Inferior parietal cortex (tissue), 1 donor: ENCODE measurements at regions not wholly inside any gene's neighbourhood (a gene's known extent, or its start where the extent isn't known, plus 50 kb on each side); places are given as distances from the start of the nearest gene placed in this dataset.
"Not testable (repeated sequence)": the region's sequence is repeated elsewhere in the genome, so short reads cannot be mapped to it uniquely, and the experiment has no call there.

Experiments
- DNase-seq: peaks from one replicate; pipeline ENCODE4 v3.0.0-alpha.2; 2016; ENCODE audit errors: extremely low spot score

DNA sequence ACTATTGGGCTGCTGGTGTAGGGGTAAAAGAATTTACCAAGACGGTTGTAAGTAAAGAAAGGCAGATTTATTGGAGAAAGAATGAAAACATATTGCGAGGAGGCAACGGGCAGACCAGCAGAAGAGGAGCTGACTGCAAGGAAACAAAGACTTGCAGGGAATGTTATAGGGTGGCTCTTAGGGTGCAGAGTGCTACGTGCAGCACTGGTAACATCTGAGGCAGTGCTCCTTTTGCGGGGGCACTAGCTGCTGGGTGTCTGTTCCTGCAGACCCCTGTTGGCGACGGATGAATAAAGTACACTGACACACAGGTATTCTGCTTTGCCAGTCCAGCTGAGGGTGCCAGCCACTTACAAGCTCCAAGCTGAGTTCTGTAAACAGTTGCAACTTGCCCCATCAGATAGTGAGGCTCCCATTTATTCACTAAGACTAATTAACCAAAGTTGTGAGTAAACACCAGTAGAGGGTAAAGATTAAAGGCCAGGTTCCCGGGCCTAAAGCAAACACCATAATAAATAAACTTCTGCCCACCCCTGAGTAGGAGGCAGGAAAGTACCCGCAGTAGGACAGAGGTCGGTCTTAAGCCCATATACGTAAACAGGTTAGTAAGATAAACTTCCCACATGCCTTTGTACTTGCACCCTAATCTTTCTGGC, 140.2 kb upstream of the KCNK1 start:
- no peak for DNase-seq

- DNase-seq, result no peak
Observed at GRCh38 chr1:233477359-233477758, 136.5 kb upstream of the KCNK1 start.

DNA sequence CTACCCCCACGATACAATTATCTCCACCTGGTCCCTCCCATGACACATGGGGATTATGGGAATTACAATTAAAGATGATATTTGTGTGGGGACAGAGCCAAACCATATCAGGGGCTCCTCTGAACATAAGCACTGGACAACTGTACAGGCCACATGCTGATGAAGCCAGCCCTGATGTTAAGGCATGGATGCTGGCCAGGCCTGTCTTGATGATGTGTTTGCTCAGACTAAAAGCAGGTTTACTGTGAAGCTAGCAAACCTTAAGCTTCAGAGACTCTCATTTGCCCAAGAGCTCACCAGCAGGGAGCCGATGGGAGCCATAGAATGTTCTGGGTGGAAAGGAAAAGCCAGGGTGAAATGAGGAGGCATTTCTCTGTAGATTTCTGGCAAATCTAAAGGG, 135.3 kb upstream of the KCNK1 start:
- DNase-seq, result no peak

DNA sequence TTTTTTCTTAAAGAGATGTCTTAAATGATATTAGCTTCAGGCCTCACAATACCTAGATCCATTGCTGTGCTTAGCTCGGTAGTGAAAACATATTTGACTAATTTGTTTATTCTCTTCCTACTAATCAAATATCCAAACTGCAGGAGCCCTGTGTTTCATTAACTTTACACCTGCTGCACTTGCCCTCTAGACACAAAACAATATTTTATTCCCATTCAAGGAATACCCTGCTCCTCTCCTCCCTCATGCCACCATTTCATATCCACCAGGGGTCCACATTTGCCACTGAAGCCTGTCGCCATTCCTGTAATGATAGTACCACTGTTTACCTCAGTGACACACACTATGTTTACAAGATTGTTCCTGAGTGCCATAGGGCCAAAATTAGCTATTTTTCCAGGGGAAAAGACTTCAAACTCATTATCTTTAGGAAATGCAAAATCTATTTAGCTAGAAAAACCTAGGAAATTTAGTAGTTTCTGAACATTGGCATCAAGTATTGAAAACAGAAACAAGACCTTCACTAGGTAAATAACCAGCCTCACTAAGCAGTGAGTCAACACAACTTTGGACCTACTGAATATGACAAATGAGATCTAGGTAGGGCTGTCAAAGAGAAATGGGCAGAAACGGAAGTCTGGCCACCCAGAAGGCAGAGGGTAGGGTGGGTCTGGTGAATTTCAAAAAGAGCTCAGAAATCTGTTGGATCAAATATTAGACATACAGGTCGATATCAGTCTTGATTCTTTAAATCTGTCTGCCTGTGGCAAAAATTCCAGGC, 134.6 kb upstream of the KCNK1 start:
- no peak for DNase-seq

GRCh38 chr1:233480198-233480597, 133.7 kb upstream of the KCNK1 start:
- DNase-seq, result no peak

DNA sequence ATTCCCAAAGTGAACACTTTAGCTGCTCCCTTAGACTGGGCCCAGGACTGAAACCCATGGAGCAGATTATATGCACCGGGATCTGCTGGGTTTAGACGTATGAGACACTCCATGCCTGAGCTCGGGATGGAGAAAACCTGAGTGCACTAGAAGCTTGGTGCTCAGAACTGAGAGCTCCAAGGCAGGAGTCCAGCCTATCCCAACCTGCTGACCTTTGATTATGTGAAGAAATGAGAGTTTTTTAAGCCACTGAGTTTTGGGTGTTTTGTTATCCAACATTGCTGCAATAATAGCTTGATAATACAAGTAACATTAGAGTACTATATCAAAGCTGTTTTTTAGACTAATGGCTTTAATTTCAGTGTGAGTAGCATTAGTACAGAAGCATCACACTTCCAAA, 131.5 kb upstream of the KCNK1 start:
- no peak for DNase-seq

- DNase-seq, result no peak
Observed at GRCh38 chr1:233485385-233485784, 128.5 kb upstream of the KCNK1 start.

DNA sequence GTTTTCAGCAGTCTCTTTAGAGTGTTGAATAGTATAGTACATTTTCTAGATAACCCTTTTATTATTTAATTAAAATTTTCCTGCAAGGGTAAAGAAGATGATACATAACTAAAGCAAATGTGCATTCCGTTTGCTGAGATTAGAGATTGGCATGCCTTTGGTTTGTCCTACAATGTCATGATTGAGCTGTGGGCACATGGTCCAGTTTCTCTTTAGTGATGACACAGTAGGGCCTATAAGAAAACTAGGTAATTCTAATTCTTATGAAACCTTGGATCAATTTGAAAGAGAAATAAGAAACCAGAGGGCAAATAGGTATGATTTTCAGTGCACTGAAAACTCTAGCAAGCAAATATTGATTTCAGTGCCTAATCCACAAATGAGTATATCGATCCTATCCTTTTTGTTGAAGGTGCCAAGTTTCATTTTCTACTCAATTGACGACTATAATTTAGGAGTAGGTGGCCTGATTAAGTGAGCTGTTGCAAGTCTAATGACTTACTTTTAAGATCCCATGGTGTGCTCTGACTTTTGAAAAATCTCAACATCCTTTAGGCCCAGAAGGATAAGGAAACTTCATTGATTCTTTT, 128.0 kb upstream of the KCNK1 start:
- DNase-seq, result no peak

DNA sequence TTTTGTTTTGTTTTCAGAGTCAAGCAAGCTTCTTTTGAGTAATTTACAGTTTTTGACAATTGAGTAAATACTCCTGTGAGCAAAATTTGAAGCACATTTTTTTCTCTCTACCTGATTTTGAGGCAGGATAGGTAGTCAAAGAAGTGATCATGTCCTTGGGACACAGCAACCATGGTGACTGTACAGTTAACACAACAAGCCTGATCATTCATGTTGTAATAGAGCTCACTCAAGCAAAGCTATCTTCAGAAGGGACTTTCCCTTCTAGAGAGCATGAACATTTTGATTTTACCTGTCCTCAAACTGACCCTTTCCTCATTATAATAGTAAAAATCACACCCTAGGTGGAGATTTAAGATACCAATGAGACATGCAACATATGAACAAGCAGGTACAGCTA, 126.5 kb upstream of the KCNK1 start:
- no peak for DNase-seq

DNA sequence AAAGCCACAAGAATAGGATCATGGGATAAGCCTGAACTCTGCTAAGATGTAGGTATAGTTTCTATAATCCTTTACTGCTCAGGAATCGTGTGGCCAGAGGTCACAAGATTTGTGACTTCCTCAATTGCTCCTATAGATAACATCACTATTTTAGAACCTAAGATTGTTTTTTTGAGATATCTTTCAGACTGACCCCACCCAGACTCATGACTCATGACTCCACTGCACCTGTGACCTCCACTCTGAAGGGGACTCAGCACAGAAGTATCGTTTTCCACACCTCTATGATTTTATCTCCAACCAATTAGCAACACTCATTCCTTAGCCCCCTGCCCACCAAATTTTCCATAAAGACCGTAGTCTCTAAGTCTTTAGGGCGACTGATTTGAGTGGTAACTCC, 124.5 kb upstream of the KCNK1 start:
- DNase-seq, result no peak

GRCh38 chr1:233490488-233490887, 123.4 kb upstream of the KCNK1 start:
- DNase-seq, result no peak

DNA sequence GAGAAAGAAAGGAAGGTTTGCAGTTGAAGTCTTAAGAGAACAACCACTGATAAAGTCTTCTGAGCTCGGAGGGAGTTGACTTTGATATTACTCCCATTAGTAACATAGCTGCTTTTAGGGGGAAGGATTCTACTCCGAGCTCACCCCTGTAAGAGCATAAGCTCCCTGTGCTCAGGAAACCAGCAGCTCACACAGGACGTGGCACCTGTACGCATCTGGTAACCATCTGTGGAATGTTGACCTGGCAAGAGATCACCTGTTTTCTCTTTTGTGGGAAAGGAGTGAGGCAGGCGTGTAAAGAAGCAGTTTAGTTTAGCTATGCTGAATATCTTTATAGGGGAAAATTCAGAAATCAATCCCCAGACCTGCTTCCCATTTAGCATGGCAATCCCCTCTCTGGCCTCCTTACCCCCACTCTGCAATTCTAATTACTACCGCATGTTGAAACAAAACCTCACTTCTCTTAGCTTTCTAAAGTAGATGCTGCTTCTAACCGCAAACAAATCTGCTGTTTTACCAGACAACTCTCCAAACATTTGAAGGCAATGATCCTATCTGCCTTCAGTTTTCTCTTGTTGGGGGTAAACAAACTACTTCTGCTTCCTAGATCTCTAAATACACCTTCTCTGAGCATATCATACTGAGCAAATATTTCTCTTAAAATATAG, 121.8 kb upstream of the KCNK1 start:
- DNase-seq, result no peak

- no peak for DNase-seq
Observed at GRCh38 chr1:233496993-233497392, 116.9 kb upstream of the KCNK1 start.

DNA sequence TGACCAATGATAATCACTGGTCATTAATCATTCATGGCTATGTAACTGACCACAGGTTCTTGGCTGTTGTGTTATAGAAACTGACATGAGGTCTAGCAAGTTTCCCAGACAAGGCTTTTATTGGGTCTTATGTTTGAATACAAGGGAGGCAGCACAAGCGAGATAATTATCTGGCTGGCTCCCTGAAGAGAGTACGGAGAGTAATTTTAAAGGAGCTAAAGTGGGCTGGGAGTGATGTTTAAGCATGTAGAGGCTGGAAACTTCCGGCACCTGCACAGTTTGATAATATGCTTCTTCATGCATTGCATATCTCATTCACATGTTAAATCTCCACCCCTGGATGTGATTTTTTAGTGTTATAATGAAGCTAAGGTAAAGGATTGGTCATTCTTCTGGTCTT, 116.2 kb upstream of the KCNK1 start:
- DNase-seq, result no peak

GRCh38 chr1:233500106-233500505, 113.8 kb upstream of the KCNK1 start:
- DNase-seq, result no peak

DNA sequence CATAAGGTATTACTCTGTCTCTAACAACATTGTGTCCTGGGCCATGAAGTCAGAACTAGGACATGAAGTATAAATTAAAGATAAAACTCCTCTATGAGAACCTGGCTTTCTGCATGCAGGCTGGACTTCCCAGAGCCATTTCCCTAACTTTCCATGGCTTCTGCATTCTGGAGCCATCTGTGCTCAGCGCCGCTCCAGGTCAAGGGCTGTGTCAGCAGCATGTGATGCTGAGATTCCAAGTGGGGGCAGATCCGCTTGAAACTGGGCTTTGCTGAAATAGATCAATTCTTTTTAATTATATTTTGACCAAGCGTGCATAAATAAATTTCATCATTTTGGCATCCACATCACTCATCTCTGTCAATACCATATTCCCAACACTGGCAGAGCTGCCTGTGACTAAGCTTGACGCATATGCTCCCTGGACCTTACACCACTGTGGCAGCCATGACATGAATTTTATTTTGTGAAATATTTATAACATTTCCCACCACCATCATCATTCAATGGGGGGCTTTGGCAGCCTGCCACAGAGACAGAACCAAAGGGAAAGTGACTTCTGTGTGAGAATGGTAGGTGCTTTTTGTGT, 110.4 kb upstream of the KCNK1 start:
- DNase-seq, result no peak

DNA sequence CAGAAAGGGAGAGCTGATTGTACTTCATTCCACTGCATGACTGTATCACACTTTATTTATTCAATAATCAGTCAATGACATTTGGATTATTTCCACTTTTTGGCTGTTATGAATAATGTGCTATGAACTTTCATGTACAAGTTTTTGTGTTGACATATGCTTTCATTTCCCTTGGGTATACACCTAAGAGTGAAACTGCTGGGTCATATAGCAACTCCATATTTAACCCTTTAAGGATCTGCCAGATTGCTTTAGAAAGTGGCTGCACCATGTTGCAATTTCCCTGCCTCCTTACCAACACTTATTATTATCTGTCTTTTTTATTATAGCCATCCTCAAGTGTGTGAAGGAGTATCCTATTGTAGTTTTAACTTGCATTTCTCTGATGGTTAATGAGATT, 108.8 kb upstream of the KCNK1 start:
- DNase-seq, result no peak

DNA sequence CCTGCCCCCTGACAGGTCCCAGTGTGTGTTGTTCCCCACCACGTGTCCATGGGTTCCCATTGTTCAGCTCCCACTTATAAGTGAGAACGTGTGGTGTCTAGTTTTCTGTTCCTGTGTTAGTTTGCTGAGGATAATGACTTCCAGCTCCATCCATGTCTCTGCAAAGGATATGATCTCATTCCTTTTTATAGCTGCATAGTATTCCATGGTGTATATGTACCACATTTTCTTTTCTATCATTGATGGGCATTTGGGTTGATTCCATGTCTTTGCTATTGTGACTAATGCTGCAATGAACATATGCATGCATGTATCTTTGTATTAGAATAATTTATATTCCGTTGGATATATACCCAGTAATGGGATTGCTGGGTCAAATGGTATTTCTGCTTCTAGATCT, 108.0 kb upstream of the KCNK1 start:
- DNase-seq, result not testable (repeated sequence)

DNA sequence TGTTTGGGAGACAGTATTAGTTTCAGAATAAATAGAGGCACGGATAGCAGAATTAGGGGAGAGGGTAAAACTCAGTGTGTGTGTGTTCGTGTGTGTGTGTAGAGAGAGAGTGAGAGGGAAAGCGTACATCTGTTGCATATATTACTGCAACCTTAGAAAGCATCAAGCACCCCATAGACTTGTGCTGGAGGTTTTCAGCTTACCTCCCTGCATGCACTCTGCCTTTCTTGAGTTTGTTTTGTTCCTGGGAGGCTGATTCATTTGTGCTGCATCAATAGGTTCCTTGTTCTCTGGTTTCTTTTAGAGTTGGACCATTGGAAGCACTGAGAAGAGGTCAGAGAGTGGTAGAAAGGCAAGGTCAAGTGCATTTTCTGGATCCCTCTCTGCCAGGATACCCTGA, 104.4 kb upstream of the KCNK1 start:
- DNase-seq, result no peak

DNA sequence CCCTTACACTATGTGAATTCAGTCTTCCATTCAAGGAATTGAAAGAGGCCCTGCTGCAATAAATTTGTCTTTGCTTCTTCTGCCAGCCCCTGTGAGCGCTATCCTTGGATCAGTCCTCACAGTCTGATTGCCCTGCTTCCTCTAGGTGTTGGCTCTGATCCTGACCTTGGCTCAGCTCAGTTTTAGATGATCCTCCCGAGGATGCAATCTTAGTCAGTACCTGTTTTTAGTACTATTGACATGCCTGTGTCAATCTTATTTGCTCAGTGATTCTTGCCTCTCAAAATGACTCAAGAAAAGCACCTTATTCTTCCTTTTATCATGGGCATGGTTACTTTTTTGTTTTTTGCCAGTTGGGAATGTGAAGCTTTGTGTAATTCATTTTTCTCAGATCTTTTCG, 101.4 kb upstream of the KCNK1 start:
- DNase-seq, result no peak

DNA sequence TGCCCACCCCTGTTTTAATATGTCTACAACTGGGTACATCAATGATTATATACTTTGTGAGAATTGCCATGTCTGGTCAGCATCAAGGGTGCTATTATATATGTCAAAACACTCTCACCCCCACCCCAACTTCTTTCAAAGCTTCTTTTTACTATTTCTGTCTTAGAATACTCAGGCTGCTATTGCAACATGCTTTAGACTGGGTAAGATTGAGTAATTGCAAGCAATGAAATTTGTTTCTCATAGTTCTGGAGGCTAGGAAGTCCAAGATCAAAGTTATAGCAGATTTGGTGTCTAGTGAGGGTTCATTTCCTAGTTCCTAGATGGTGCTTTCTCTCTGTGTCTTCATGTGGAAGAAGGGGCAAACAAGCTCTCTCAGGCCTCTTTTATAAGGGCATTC, 100.5 kb upstream of the KCNK1 start:
- no peak for DNase-seq

DNA sequence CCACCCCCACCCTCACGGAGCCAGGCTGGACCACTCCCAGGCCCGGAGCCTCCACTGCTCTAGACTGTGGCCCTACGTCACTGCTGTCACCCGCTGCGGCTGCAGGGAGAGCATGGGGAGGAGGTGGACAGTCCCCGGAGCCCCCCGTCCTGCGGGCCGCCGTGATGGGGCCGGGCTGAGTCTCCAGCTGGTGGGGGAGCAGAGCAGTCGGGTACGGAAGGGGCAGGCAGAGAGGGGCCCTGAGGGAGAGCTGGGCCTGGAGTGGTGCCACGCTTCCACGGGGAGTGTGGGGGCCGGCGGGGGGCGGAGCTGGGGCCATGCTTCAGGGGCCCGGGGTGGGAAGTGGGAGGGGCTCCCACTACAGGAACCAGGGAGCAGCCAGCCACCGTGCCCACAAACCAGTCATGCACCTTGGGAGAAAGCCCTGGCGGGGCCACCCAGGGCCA, 98.9 kb upstream of the KCNK1 start:
- no peak for DNase-seq
